ENCODE measurements at regions not wholly inside any gene's neighbourhood (a gene's known extent, or its start where the extent isn't known, plus 50 kb on each side); places are given as distances from the start of the nearest gene placed in this dataset.

DNA sequence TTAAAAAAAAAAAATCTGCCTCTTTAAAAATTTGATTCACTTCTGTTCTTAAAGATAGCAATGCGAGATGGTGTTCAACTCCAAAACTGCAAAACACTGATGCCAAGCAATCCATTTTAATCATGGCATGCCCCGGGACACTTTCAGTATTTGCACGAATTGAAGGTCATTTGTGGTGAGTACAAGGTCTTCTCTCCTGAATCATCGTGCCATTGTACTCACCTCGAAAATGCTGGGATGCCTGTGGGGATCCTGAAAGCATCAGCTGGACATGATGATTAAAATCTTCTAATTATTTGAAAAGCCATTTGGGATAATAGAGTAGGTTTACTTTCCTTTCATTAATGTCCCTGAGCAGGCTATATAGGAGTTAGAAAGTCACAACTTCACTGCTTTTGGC is 125.1 kb upstream of the NRP1 start:
- TF ChIP-seq, protein P1, sequence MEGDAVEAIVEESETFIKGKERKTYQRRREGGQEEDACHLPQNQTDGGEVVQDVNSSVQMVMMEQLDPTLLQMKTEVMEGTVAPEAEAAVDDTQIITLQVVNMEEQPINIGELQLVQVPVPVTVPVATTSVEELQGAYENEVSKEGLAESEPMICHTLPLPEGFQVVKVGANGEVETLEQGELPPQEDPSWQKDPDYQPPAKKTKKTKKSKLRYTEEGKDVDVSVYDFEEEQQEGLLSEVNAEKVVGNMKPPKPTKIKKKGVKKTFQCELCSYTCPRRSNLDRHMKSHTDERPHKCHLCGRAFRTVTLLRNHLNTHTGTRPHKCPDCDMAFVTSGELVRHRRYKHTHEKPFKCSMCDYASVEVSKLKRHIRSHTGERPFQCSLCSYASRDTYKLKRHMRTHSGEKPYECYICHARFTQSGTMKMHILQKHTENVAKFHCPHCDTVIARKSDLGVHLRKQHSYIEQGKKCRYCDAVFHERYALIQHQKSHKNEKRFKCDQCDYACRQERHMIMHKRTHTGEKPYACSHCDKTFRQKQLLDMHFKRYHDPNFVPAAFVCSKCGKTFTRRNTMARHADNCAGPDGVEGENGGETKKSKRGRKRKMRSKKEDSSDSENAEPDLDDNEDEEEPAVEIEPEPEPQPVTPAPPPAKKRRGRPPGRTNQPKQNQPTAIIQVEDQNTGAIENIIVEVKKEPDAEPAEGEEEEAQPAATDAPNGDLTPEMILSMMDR (IDR thresholded peaks at IDR 0.05), result no peak
- H3K36me3 ChIP-seq, result no peaks in the 10 kb centered on the region
- DNase-seq (no peak), ATAC-seq (no peak)
- H3K4me3 ChIP-seq, result no peak overlapping the region
- no peaks in the 10 kb centered on the region for H3K4me1 ChIP-seq
- no peak overlapping the region for H3K27ac ChIP-seq
- no peaks in the 10 kb centered on the region for H3K27me3 ChIP-seq (ENCODE audit: low read depth)
- H3K9me3 ChIP-seq, result no peaks in the 10 kb centered on the region
- intact Hi-C loops (cut with DNase I), result no loop called here

DNA sequence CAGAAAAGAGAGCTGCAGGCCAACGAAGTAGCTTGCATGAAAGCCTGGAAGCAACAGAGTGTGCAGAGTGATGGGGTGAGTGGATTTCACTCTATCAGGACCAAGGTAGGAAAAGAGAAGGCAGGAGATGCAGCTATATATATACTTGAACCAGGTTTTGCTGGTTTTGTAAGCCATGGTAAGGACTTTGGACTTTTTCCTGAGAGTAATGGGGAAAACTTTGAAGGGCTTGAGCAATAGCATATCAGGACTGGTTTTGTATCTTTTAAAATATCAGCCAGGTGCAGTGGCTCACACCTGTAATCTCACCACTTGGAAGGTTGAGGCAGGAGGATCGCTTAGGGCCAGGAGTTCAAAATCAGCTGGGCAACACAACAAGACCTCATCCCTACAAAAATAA is 120.6 kb upstream of the NRP1 start:
- Histone ChIP-seq H3K9me3 (no peaks in the 10 kb centered on the region), H3K27me3 (ENCODE audit: low read depth) (no peaks in the 10 kb centered on the region), H3K36me3 (no peaks in the 10 kb centered on the region), H3K27ac (no peak overlapping the region), H3K4me3 (no peak overlapping the region), H3K4me1 (no peaks in the 10 kb centered on the region)
- intact Hi-C loops (cut with DNase I), result no loop called here
- TF ChIP-seq, protein P1 (IDR thresholded peaks at IDR 0.05), result no peak
- ATAC-seq (no peak), DNase-seq (no peak)

DNA sequence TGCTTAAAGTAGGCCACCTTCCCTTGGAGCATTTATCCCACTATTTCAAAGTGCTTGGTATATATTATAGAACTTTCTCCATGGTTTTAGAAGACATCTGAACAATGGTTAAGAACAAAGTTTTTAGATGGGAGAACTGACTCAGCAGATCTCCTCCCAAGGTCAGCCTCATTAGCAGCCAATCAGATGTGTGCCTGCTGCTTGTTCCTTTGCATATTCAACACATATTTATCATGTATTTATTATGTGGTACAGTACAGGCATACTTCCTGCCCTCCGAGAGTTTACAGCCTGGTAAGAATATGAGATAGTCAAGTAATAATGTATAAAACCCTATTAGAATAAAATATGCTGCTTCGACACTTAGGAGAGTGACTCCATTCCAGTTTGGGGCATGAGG is 120.1 kb upstream of the NRP1 start:
- no peak overlapping the region for H3K4me3 ChIP-seq
- no peaks in the 10 kb centered on the region for H3K27me3 ChIP-seq (ENCODE audit: low read depth)
- no peaks in the 10 kb centered on the region for H3K4me1 ChIP-seq
- H3K27ac ChIP-seq, result no peak overlapping the region
- ATAC-seq (no peak), DNase-seq (no peak)
- H3K36me3 ChIP-seq, result no peaks in the 10 kb centered on the region
- TF ChIP-seq, protein P1 (IDR thresholded peaks at IDR 0.05), result no peak
- intact Hi-C loops (cut with DNase I), result no loop called here
- no peaks in the 10 kb centered on the region for H3K9me3 ChIP-seq

DNA sequence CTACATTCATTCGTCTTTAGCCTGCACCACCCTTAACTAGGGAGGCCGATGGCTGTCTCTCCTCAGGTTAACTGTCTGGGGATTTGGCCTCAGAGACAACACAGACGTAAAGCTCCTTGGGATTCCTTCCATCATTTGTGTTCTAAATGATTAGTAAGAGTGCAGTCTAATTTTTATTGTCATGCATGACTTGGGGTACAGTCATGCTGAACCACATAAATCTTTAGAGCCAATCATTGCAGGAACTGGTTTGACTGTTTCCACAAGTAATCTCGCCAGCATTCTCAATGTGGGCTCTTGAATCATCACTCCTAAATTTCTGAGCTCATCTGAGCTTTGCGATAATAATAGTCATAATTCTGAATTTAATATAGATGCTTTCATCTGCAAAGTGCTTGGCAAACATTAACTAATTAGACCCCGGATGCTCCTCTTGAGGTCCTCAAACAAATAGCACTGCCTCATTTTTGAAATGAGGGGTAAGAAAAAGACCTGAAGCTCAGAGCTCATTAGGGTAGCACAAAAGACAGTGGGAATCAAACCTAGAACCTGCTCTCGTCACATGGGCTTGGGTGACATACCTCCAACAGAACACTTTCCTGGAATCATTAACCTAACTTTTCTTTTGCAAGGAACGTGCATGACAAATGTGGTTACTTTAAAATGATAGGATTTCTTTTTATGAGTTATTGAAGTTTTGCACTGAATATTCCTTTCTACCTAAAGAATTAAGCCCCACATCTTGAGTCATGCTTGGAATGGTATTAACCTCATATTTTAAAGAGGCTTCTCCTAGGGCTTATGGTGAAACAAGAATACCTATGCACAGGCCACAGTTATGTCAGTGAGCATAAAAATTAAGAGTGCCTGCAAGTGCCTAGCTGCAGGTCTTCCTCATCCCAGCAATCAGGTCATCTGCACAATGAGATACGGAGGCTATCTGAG is 118.9 kb upstream of the NRP1 start:
- TF ChIP-seq, protein P1 (IDR thresholded peaks at IDR 0.05), result no peak
- H3K9me3 ChIP-seq, result no peaks in the 10 kb centered on the region

DNA sequence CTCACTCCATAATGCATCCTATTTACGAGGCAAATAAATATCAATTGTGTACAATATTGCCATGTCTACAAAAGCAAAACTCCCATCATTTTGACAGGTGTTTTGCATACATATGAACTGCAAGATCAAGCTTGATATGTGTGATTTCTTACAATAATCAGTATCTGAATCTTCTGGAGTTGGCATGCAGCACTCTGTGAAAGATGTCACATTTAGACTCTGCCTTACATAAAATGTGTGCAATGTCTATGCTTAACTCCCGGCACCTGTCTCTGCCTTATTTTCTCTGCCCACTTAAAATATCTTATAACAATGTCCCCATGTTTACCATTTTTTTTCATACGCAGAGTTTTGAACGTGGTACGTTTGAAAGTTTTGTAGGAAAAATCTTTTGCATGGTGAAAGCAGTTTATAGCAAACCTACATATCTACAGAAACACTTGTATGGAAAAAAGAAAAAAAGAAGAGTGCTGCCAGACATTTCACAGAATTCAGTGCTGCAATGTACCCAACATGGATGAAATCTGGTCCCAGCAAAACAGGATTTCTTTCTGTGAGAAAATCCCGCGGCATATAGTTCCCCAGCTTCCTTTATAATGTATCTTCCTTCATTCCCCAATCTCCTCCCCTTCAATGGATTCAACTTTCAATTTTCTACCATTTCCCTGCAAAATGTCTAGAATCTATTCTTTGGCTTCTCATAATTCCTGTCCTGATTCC is 114.1 kb upstream of the NRP1 start:
- ATAC-seq (no peak), DNase-seq (no peak)
- TF ChIP-seq, protein P1 (IDR thresholded peaks at IDR 0.05), result no peak
- no peaks in the 10 kb centered on the region for H3K27me3 ChIP-seq (ENCODE audit: low read depth)
- no peaks in the 10 kb centered on the region for H3K36me3 ChIP-seq
- intact Hi-C loops (cut with DNase I), result no loop called here
- H3K27ac ChIP-seq, result no peak overlapping the region
- H3K9me3 ChIP-seq, result no peaks in the 10 kb centered on the region
- no peak overlapping the region for H3K4me3 ChIP-seq
- no peaks in the 10 kb centered on the region for H3K4me1 ChIP-seq

More for the DNA sequence above, 118.9 kb upstream of the NRP1 start:
- H3K27ac ChIP-seq, result no peak overlapping the region
- H3K4me3 ChIP-seq, result no peak overlapping the region
- no peak for ATAC-seq
- H3K27me3 ChIP-seq (ENCODE audit: low read depth), result no peaks in the 10 kb centered on the region
- no peak for DNase-seq
- intact Hi-C loops (cut with DNase I), result no loop called here
- no peaks in the 10 kb centered on the region for H3K4me1 ChIP-seq
- H3K36me3 ChIP-seq, result no peaks in the 10 kb centered on the region

Data from lower lobe of right lung (tissue), 2 donors.